ENCODE measurements at regions not wholly inside any gene's neighbourhood (a gene's known extent, or its start where the extent isn't known, plus 50 kb on each side); places are given as distances from the start of the nearest gene placed in this dataset.

- no peak overlapping the region for H3K4me2 ChIP-seq (ENCODE audit: insufficient read depth in 1 of 2, low read depth in 2 of 2, low read length in 2 of 2)
- no peak overlapping the region for H2AFZ ChIP-seq (ENCODE audit: low read length)
- H2BK20ac ChIP-seq (ENCODE audit: low read length), result no peak overlapping the region
- H3K23me2 ChIP-seq (ENCODE audit: low read depth, low read length), result no peaks in the 10 kb centered on the region
- no peaks in the 10 kb centered on the region for H4K20me1 ChIP-seq (replicated peaks in 1 of 2; ENCODE audit: control insufficient read depth in 1 of 2, insufficient read depth in 2 of 2, low read length in 2 of 2)
- no peak overlapping the region for H2BK15ac ChIP-seq (ENCODE audit: low read length)
- H2BK12ac ChIP-seq (ENCODE audit: low read depth, low read length), result no peak overlapping the region
- CTCF ChIA-PET (ENCODE audit: partially characterized antibody), result no interaction called here
- no peak overlapping the region for H2AK5ac ChIP-seq (ENCODE audit: low read depth, low read length)
- no peak overlapping the region for H4K5ac ChIP-seq (ENCODE audit: insufficient read length, low read depth, low read length)
- H3K18ac ChIP-seq (ENCODE audit: extremely low read depth, low read length), result no peak overlapping the region
- no peak overlapping the region for H3K56ac ChIP-seq (replicated peaks; ENCODE audit: insufficient read length, low read depth, low read length)
- H3K14ac ChIP-seq (ENCODE audit: insufficient read length), result no peak overlapping the region
- H3K9ac ChIP-seq (replicated peaks in 1 of 4; ENCODE audit: extremely low read depth in 1 of 4, low read depth in 3 of 4, low read length in 3 of 4), result no peak overlapping the region
- no peaks in the 10 kb centered on the region; a peak in 1 of 8 replicates for H3K36me3 ChIP-seq (ENCODE audit: control insufficient read depth in 2 of 4, insufficient read depth in 4 of 4, low read length in 3 of 4)
- 91% methylated on average over 1 of the region's 1 CpG; no CpG with 5 or more reads in 1 of the 2 experiments for WGBS, 2 experiments (ENCODE audit: extremely low coverage in 1 of 2, insufficient coverage in 1 of 2, insufficient read length in 1 of 2, insufficient replicate concordance in 2 of 2, low coverage in 1 of 2, low lambda C conversion rate in 2 of 2, missing lambda C conversion rate in 1 of 2)
- H3K4ac ChIP-seq (replicated peaks; ENCODE audit: insufficient read length, low read depth, low read length), result no peak overlapping the region
- no peak for FAIRE-seq
- H3K23ac ChIP-seq (ENCODE audit: insufficient read length), result no peak overlapping the region
- no peak overlapping the region for H2BK120ac ChIP-seq (replicated peaks; ENCODE audit: low read depth, low read length)
- H3K27ac ChIP-seq (ENCODE audit: low read depth, low read length), result no peak overlapping the region
- H3K4me3 ChIP-seq (ENCODE audit: extremely low read depth in 1 of 4, insufficient read depth in 2 of 4, low read depth in 3 of 4, low read length in 4 of 4), result no peak overlapping the region
- H4K8ac ChIP-seq (ENCODE audit: extremely low read depth, insufficient read depth, low read length), result no peak overlapping the region
- H2BK5ac ChIP-seq (ENCODE audit: low read depth, low read length), result no peak overlapping the region
- POLR2A ChIA-PET (ENCODE audit: partially characterized antibody), result no interaction called here
- H4K91ac ChIP-seq (replicated peaks; ENCODE audit: insufficient read length, low read length), result no peak overlapping the region
- H3K9me3 ChIP-seq (ENCODE audit: insufficient read depth in 2 of 2, low read depth in 1 of 2, low read length in 1 of 2), result no peaks in the 10 kb centered on the region
- no peaks in the 10 kb centered on the region for H3K79me2 ChIP-seq (ENCODE audit: control insufficient read depth in 1 of 2, insufficient read depth in 2 of 2, low read length in 2 of 2)
- H3K79me1 ChIP-seq (ENCODE audit: low read depth, low read length), result no peaks in the 10 kb centered on the region
- no peaks in the 10 kb centered on the region for H3K27me3 ChIP-seq (replicated peaks in 1 of 4; ENCODE audit: control insufficient read depth in 3 of 4, extremely low read depth in 1 of 4, insufficient read depth in 3 of 4, low read length in 3 of 4)
- no peak for DNase-seq (ENCODE audit: low read depth in 1 of 2, low spot score in 2 of 2)
- H3K4me1 ChIP-seq (replicated peaks in 1 of 4; ENCODE audit: control insufficient read depth in 3 of 4, insufficient read depth in 4 of 4, low read length in 3 of 4), result no peaks in the 10 kb centered on the region
- no peak for TF ChIP-seq SRF (IDR thresholded peaks at IDR 0.05; ENCODE audit: low read depth, low read length)
- no peak for TF ChIP-seq TAF7 (optimal IDR thresholded peaks at IDR 0.05; ENCODE audit: borderline replicate concordance, low read depth, low read length)
- TF ChIP-seq CBX5 (IDR thresholded peaks at IDR 0.05; ENCODE audit: low read depth, low read length), result no peak
- no peak for TF ChIP-seq CHD1 (IDR thresholded peaks at IDR 0.05; ENCODE audit: low read depth, low read length)
- TF ChIP-seq E2F6 (IDR thresholded peaks at IDR 0.05), result no peak
- no peak for TF ChIP-seq ATF2 (IDR thresholded peaks at IDR 0.05; ENCODE audit: low read length)
- no peak for TF ChIP-seq HDAC2 (IDR thresholded peaks at IDR 0.05; ENCODE audit: borderline replicate concordance in 1 of 2, low read depth in 2 of 2, low read length in 2 of 2)
- TF ChIP-seq NANOG (IDR thresholded peaks at IDR 0.05; ENCODE audit: insufficient read depth, low read depth, low read length, poor library complexity, severe bottlenecking), result no peak
- no peak for TF ChIP-seq YY1 (IDR thresholded peaks at IDR 0.05; ENCODE audit: low read depth, low read length)
- no peak for TF ChIP-seq RXRA (IDR thresholded peaks at IDR 0.05; ENCODE audit: insufficient read depth, low read depth, low read length)
- no peak for TF ChIP-seq KDM4A (IDR thresholded peaks at IDR 0.05; ENCODE audit: low read depth, low read length, severe bottlenecking)
- no peak for TF ChIP-seq NRF1 (IDR thresholded peaks at IDR 0.05; ENCODE audit: low read depth, low read length)
These were observed 98.7 kb downstream of the RWDD3 start for GRCh38 chr1:95332754-95333153.

Measured in H1 (cell line).